Neural cell (in vitro differentiated cells): ENCODE measurements at regions not wholly inside any gene's neighbourhood (a gene's known extent, or its start where the extent isn't known, plus 50 kb on each side); places are given as distances from the start of the nearest gene placed in this dataset.

Experiments
- EZH2 ChIP-seq: fragments of 200-600, 300-800 bp; shearing (Covaris generic), sonication (generic); IDR thresholded peaks from 2 replicates; pipeline ENCODE4 v1.6.1; 2014; ENCODE audit warnings: antibody characterized with exemption, low read length, borderline replicate concordance, mild to moderate bottlenecking; ENCODE audit not compliant: insufficient read depth, poor library complexity, severe bottlenecking
- MXI1 ChIP-seq: fragments of 450-650 bp; conservative IDR thresholded peaks from 2 replicates; pipeline ENCODE4 v1.6.1; 2014; ENCODE audit warnings: antibody characterized with exemption, mild to moderate bottlenecking; ENCODE audit not compliant: poor library complexity, severe bottlenecking
- POLR2AphosphoS5 ChIP-seq: IDR thresholded peaks from 2 replicates; pipeline ENCODE4 v1.6.1; 2012
- REST ChIP-seq: IDR thresholded peaks from 2 replicates; pipeline ENCODE4 v1.6.1; 2012; ENCODE audit warnings: borderline replicate concordance
- SMC3 ChIP-seq: fragments of 450-650 bp; conservative IDR thresholded peaks from 2 replicates; pipeline ENCODE4 v1.6.1; 2014; ENCODE audit warnings: antibody characterized with exemption, mild to moderate bottlenecking, moderate library complexity; ENCODE audit not compliant: poor library complexity
- TAF1 ChIP-seq: IDR thresholded peaks from 2 replicates; pipeline ENCODE4 v1.6.1; 2012; ENCODE audit warnings: low read depth
- TF ChIP-seq, protein P1 (sequence below): fragments of 450-650 bp; IDR thresholded peaks from 2 replicates; pipeline ENCODE4 v1.5.1; 2014; ENCODE audit warnings: antibody characterized with exemption, mild to moderate bottlenecking, moderate library complexity; ENCODE audit not compliant: poor library complexity, severe bottlenecking

GRCh38 chr2:2728635-2729034 is 397.6 kb upstream of the MYT1L start:
- TF ChIP-seq, protein P1, sequence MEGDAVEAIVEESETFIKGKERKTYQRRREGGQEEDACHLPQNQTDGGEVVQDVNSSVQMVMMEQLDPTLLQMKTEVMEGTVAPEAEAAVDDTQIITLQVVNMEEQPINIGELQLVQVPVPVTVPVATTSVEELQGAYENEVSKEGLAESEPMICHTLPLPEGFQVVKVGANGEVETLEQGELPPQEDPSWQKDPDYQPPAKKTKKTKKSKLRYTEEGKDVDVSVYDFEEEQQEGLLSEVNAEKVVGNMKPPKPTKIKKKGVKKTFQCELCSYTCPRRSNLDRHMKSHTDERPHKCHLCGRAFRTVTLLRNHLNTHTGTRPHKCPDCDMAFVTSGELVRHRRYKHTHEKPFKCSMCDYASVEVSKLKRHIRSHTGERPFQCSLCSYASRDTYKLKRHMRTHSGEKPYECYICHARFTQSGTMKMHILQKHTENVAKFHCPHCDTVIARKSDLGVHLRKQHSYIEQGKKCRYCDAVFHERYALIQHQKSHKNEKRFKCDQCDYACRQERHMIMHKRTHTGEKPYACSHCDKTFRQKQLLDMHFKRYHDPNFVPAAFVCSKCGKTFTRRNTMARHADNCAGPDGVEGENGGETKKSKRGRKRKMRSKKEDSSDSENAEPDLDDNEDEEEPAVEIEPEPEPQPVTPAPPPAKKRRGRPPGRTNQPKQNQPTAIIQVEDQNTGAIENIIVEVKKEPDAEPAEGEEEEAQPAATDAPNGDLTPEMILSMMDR, result no peak
- no peak for TF ChIP-seq SMC3
- TF ChIP-seq MXI1, result no peak
- no peak for TF ChIP-seq REST
- TF ChIP-seq POLR2AphosphoS5, result no peak
- no peak for TF ChIP-seq TAF1
- TF ChIP-seq EZH2, result no peak
